Osteoblast (primary cell): ENCODE measurements at regions not wholly inside any gene's neighbourhood (a gene's known extent, or its start where the extent isn't known, plus 50 kb on each side); places are given as distances from the start of the nearest gene placed in this dataset.
A peak's percentile ranks its signal among the peaks of the same experiment; 100 is the strongest.

Experiments
- DNase-seq: peaks from one replicate; pipeline ENCODE4 v3.0.0; 2011; ENCODE audit warnings: low spot score, mixed read lengths; ENCODE audit not compliant: insufficient read length; ENCODE audit errors: missing footprints
- H2AFZ ChIP-seq: 2 replicates; pipeline ENCODE4 v1.6.0; 2011; ENCODE audit warnings: mild to moderate bottlenecking, low read length
- H3K27ac ChIP-seq: 2 replicates; pipeline ENCODE4 v1.5.1; 2011; ENCODE audit warnings: mild to moderate bottlenecking, low read depth, low read length, moderate library complexity
- H3K27me3 ChIP-seq: 2 replicates; pipeline ENCODE4 v1.6.0; 2012; ENCODE audit warnings: mild to moderate bottlenecking, control low read depth, inconsistent platforms, low read length, moderate library complexity; ENCODE audit not compliant: insufficient read depth
- H3K36me3 ChIP-seq: 2 replicates; pipeline ENCODE4 v1.5.1; 2011; ENCODE audit warnings: mild to moderate bottlenecking, low read length, control low read depth, moderate library complexity; ENCODE audit not compliant: insufficient read depth
- H3K4me1 ChIP-seq: 2 replicates; pipeline ENCODE4 v1.5.1; 2011; ENCODE audit warnings: mild to moderate bottlenecking, low read length, control low read depth, moderate library complexity; ENCODE audit not compliant: insufficient read depth
- H3K4me2 ChIP-seq: 2 replicates; pipeline ENCODE4 v1.6.0; 2011; ENCODE audit warnings: mild to moderate bottlenecking, low read length; ENCODE audit not compliant: insufficient read depth
- H3K4me3 ChIP-seq: fragments of 200-600 bp; sonication (generic); 3 replicates; pipeline ENCODE4 v1.5.1; 2012; ENCODE audit warnings: mild to moderate bottlenecking, low read length, inconsistent platforms; ENCODE audit not compliant: insufficient read depth
- H3K79me2 ChIP-seq: 2 replicates; pipeline ENCODE4 v1.6.0; 2012; ENCODE audit warnings: mild to moderate bottlenecking, low read length, control low read depth, inconsistent platforms; ENCODE audit not compliant: insufficient read depth
- H3K9me3 ChIP-seq: 2 replicates; pipeline ENCODE4 v1.5.1; 2011; ENCODE audit warnings: low read depth, low read length, control low read depth
- H4K20me1 ChIP-seq: 2 replicates; pipeline ENCODE4 v1.6.0; 2012; ENCODE audit warnings: mild to moderate bottlenecking, low read length, control low read depth; ENCODE audit not compliant: insufficient read depth
- TF ChIP-seq, protein P1 (sequence below): IDR thresholded peaks from 2 replicates; pipeline ENCODE4 v1.5.1; 2011; ENCODE audit warnings: mild to moderate bottlenecking, low read depth, low read length, moderate library complexity; ENCODE audit errors: extremely low read depth

DNA sequence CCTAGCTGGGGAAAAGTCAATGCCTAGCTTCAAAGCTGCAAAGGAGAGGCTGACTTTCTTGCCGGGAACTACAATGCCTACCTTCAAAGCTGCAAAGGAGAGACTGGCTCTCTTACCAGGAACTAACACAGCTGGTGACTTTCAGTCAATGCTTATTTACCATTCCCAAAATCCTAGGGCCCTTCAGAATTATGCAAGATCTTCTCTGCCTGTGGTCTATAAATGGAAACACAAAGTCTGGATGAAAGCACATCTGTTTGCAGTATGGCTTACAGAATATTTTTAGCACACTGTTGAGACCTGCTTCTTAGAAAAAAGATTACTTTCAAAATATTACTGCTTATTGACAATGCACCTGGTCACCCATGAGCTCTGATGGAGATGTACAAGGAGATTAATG lies 259.4 kb downstream of the PLK2 start:
- TF ChIP-seq, protein P1, sequence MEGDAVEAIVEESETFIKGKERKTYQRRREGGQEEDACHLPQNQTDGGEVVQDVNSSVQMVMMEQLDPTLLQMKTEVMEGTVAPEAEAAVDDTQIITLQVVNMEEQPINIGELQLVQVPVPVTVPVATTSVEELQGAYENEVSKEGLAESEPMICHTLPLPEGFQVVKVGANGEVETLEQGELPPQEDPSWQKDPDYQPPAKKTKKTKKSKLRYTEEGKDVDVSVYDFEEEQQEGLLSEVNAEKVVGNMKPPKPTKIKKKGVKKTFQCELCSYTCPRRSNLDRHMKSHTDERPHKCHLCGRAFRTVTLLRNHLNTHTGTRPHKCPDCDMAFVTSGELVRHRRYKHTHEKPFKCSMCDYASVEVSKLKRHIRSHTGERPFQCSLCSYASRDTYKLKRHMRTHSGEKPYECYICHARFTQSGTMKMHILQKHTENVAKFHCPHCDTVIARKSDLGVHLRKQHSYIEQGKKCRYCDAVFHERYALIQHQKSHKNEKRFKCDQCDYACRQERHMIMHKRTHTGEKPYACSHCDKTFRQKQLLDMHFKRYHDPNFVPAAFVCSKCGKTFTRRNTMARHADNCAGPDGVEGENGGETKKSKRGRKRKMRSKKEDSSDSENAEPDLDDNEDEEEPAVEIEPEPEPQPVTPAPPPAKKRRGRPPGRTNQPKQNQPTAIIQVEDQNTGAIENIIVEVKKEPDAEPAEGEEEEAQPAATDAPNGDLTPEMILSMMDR, result no peak
- Histone ChIP-seq H4K20me1 (no peaks in the 10 kb centered on the region), H3K27ac (no peak overlapping the region), H3K36me3 (no peaks in the 10 kb centered on the region), H3K27me3 (no peaks in the 10 kb centered on the region), H3K4me2 (no peak overlapping the region), H3K9me3 (no peaks in the 10 kb centered on the region), H2AFZ (no peak overlapping the region), H3K4me3 (no peak overlapping the region), H3K4me1 (peaks cover 3% of the 10 kb centered on the region), H3K79me2 (no peaks in the 10 kb centered on the region)
- no peak for DNase-seq

DNA sequence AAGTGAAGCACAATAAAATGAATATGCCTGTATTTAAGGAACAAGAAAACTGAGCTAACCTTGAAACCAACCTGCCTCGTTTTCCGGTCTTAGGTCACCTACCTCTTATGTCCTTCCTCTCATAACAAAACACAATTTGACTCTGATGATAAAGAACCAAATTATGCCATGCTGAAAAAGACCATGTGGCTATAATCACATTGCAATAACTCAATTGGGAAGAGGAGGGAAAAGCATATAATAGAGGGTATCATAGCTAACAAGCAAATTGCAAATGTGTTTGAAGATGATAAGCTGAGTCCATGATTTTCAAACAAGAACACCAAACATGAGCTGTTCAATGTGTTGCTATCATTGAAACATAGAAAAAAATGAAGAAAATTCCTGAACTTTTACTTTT lies 260.8 kb downstream of the PLK2 start:
- H3K27ac ChIP-seq, result no peak overlapping the region
- H4K20me1 ChIP-seq, result no peaks in the 10 kb centered on the region
- H3K4me3 ChIP-seq, result no peak overlapping the region
- H3K9me3 ChIP-seq, result no peaks in the 10 kb centered on the region
- TF ChIP-seq, protein P1, result no peak
- no peaks in the 10 kb centered on the region for H3K79me2 ChIP-seq
- no peak overlapping the region for H3K4me2 ChIP-seq
- H3K27me3 ChIP-seq, result no peaks in the 10 kb centered on the region
- DNase-seq, result no peak
- H2AFZ ChIP-seq, result no peak overlapping the region
- no peaks in the 10 kb centered on the region for H3K36me3 ChIP-seq
- peaks cover 3% of the 10 kb centered on the region for H3K4me1 ChIP-seq

DNA sequence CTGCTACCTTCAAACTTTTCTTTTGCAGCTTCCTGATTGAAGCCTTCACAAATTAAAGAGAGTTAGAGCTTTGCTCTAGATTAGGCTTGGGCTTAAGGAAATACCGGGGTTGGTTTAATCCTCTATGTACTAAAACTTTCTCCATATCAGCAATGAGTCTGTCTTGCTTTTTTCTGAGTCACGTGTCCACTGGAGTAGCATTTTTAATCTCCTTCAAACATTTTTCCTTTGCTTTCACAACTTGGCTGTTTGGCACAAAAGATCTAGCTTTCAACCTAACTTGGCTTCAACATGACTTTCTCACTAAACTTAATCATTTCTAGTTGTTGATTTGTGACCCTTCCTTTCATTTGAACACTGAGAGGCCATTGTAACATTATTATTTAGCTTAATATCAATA lies 261.6 kb downstream of the PLK2 start:
- Histone ChIP-seq H3K36me3 (no peaks in the 10 kb centered on the region), H4K20me1 (no peaks in the 10 kb centered on the region)

DNA sequence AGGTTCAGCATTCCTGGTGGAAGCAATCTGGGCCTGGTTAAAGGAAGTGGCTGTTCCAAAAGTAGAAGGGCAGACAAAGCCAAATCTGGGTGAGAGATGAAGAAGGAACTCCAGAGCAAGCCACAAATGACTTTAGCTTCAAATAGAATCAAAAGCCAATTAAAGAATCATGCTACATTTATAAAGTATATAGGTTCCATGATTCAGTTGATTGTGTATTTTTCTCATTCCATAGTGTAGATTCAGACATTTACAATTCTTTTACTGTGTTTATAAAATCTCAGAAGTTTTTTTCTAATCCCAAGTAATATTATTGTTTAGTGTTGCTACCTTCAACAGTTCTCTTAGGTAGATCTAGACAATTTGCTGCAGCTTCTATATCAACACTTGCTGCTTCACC lies 262.0 kb downstream of the PLK2 start:
- no peak overlapping the region for H3K27ac ChIP-seq
- no peaks in the 10 kb centered on the region for H3K79me2 ChIP-seq

More for the DNA sequence above, 261.6 kb downstream of the PLK2 start:
- no peak for DNase-seq
- Histone ChIP-seq H3K4me1 (peaks cover 3% of the 10 kb centered on the region), H3K4me3 (no peak overlapping the region), H3K79me2 (no peaks in the 10 kb centered on the region), H3K4me2 (no peak overlapping the region), H2AFZ (no peak overlapping the region), H3K27me3 (no peaks in the 10 kb centered on the region), H3K27ac (no peak overlapping the region), H3K9me3 (no peaks in the 10 kb centered on the region)
- TF ChIP-seq, protein P1, result no peak

More for the DNA sequence above, 262.0 kb downstream of the PLK2 start:
- TF ChIP-seq, protein P1, result no peak
- Histone ChIP-seq H3K9me3 (no peaks in the 10 kb centered on the region), H2AFZ (peak overlapping the region; percentile 19), H3K27me3 (no peaks in the 10 kb centered on the region), H3K4me3 (no peak overlapping the region), H3K4me1 (peaks cover 3% of the 10 kb centered on the region), H4K20me1 (no peaks in the 10 kb centered on the region), H3K4me2 (no peak overlapping the region), H3K36me3 (no peaks in the 10 kb centered on the region)
- DNase-seq, result no peak
